ENCODE measurements at regions not wholly inside any gene's neighbourhood (a gene's known extent, or its start where the extent isn't known, plus 50 kb on each side); places are given as distances from the start of the nearest gene placed in this dataset.

GRCh38 chr18:41009926-41010325, 945.1 kb upstream of the PIK3C3 start:
- DNase-seq, result no peak

GRCh38 chr18:41004324-41004723, 950.7 kb upstream of the PIK3C3 start:
- DNase-seq, result no peak

GRCh38 chr18:40995529-40995928, 959.5 kb upstream of the PIK3C3 start:
- no peak for DNase-seq

GRCh38 chr18:40993363-40993762, 961.7 kb upstream of the PIK3C3 start:
- DNase-seq, result no peak

GRCh38 chr18:40987581-40987980, 967.5 kb upstream of the PIK3C3 start:
- no peak for DNase-seq

- DNase-seq, result no peak
Measured at GRCh38 chr18:40985436-40985835, 969.6 kb upstream of the PIK3C3 start.

GRCh38 chr18:40984856-40985255, 970.2 kb upstream of the PIK3C3 start:
- DNase-seq, result no peak

- DNase-seq, result no peak
Measured at GRCh38 chr18:40983835-40984234, 971.2 kb upstream of the PIK3C3 start.

- DNase-seq, result no peak
Measured at GRCh38 chr18:40980171-40980570, 974.9 kb upstream of the PIK3C3 start.

- DNase-seq, result no peak
Measured at GRCh38 chr18:40976050-40976449, 979.0 kb upstream of the PIK3C3 start.

- no peak for DNase-seq
Measured at GRCh38 chr18:40974448-40974847, 980.6 kb upstream of the PIK3C3 start.

GRCh38 chr18:40962784-40963183, 992.2 kb upstream of the PIK3C3 start:
- DNase-seq, result no peak

GRCh38 chr18:40957533-40958070, 997.4 kb upstream of the PIK3C3 start:
- DNase-seq, result no peak

- no peak for DNase-seq
Measured at GRCh38 chr18:40956213-40956612, 998.8 kb upstream of the PIK3C3 start.

GRCh38 chr18:40955351-40955750, 999.7 kb upstream of the PIK3C3 start:
- no peak for DNase-seq

GRCh38 chr18:40949114-40949950, 1005.7 kb upstream of the PIK3C3 start:
- DNase-seq, result no peak

GRCh38 chr18:40944576-40944975, 1010.5 kb upstream of the PIK3C3 start:
- DNase-seq, result no peak

GRCh38 chr18:40939656-40940515, 1015.1 kb upstream of the PIK3C3 start:
- no peak for DNase-seq

GRCh38 chr18:40938615-40939014, 1016.4 kb upstream of the PIK3C3 start:
- DNase-seq, result no peak

- DNase-seq, result no peak
Measured at GRCh38 chr18:40937386-40937785, 1017.6 kb upstream of the PIK3C3 start.

- DNase-seq, result no peak
Measured at GRCh38 chr18:40935423-40935822, 1019.6 kb upstream of the PIK3C3 start.

- no peak for DNase-seq
Measured at GRCh38 chr18:40932862-40933261, 1022.2 kb upstream of the PIK3C3 start.

- no peak for DNase-seq
Measured at GRCh38 chr18:40930211-40930882, 1024.7 kb upstream of the PIK3C3 start.
